ENCODE measurements at regions not wholly inside any gene's neighbourhood (a gene's known extent, or its start where the extent isn't known, plus 50 kb on each side); places are given as distances from the start of the nearest gene placed in this dataset.

DNA sequence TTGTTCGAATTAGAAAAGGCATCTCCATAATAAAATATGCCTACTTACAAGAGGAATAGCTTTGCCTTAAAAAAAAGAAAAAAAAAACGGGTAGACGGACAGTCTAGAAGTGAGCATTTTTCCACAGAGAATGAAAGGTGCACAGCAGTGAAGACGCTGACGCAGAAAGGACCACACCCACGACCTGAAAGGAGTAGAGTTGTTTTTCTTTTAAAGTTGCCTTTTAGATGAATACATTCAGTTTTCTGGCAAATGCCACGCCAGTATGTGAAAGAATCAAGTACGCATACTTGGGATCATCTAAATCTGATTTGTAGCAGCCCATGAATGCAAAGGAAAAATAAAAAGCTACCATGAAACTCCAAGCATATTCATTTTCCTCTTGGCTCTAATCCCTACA is 809.2 kb upstream of the SOX11 start:
- intact Hi-C loops (cut with micrococcal nuclease), result no loop called here
- Histone ChIP-seq H3K4me1 (no peaks in the 10 kb centered on the region), H3K4me3 (no peak overlapping the region), H3K9me3 (replicated peaks) (peaks cover 15% of the 10 kb centered on the region), H3K36me3 (no peaks in the 10 kb centered on the region), H3K27ac (replicated peaks) (no peak overlapping the region), H3K27me3 (ENCODE audit: low read depth) (no peaks in the 10 kb centered on the region)
- TF ChIP-seq, protein P1, sequence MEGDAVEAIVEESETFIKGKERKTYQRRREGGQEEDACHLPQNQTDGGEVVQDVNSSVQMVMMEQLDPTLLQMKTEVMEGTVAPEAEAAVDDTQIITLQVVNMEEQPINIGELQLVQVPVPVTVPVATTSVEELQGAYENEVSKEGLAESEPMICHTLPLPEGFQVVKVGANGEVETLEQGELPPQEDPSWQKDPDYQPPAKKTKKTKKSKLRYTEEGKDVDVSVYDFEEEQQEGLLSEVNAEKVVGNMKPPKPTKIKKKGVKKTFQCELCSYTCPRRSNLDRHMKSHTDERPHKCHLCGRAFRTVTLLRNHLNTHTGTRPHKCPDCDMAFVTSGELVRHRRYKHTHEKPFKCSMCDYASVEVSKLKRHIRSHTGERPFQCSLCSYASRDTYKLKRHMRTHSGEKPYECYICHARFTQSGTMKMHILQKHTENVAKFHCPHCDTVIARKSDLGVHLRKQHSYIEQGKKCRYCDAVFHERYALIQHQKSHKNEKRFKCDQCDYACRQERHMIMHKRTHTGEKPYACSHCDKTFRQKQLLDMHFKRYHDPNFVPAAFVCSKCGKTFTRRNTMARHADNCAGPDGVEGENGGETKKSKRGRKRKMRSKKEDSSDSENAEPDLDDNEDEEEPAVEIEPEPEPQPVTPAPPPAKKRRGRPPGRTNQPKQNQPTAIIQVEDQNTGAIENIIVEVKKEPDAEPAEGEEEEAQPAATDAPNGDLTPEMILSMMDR (IDR thresholded peaks at IDR 0.05; ENCODE audit: borderline replicate concordance), result no peak
- no peak for DNase-seq

DNA sequence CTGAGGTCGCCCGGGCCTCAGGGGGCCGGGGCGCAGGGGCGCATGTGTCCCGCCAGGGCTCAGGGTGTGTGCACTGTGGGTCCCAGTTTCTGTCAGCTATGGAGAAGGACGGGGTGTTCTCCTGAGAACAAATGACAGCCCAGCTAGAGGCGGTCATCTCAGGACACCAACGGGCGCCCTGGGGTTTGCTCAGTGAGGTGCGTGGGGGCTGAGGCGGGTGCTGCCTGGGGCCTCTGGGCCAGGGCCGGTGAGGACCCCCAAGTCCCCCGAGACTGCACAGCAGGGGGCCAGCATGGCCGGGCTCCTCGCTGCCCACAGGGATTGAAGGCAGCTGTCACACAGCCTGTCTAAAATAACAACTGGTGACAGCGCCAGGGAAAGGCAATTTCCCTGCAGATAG is 808.8 kb upstream of the SOX11 start:
- H3K36me3 ChIP-seq, result no peaks in the 10 kb centered on the region
- intact Hi-C loops (cut with micrococcal nuclease), result no loop called here
- H3K4me3 ChIP-seq, result no peak overlapping the region
- peaks cover 15% of the 10 kb centered on the region for H3K9me3 ChIP-seq (replicated peaks)
- no peak for DNase-seq
- H3K4me1 ChIP-seq, result no peaks in the 10 kb centered on the region
- H3K27ac ChIP-seq (replicated peaks), result no peak overlapping the region
- TF ChIP-seq, protein P1 (IDR thresholded peaks at IDR 0.05; ENCODE audit: borderline replicate concordance), result no peak
- H3K27me3 ChIP-seq (ENCODE audit: low read depth), result no peaks in the 10 kb centered on the region

DNA sequence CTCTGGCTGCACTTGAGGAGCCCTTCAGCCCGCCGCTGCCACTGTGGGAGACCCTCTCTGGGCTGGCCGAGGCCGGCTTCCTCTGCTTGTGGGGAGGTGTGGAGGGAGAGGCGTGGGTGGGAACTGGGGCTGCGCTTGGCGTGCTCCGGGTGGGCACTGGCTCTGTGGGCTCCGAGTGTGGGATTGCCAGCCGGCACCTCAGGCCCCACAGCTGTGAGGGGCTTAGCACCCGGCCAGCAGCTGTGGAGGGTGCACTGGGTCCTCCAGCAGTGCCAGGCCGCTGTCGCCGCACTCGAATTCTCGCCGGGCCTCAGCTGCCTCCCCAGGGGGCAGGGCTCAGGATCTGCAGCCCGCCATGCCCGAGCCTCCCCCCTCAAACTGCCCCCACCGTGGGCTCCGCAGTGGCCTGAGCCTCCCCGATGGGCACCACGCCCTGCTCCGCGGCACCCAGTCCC is 808.0 kb upstream of the SOX11 start:
- Histone ChIP-seq H3K27me3 (ENCODE audit: low read depth) (no peaks in the 10 kb centered on the region), H3K36me3 (no peaks in the 10 kb centered on the region), H3K4me1 (no peaks in the 10 kb centered on the region), H3K9me3 (replicated peaks) (peaks cover 15% of the 10 kb centered on the region), H3K27ac (replicated peaks) (no peak overlapping the region), H3K4me3 (no peak overlapping the region)
- DNase-seq, result no peak
- intact Hi-C loops (cut with micrococcal nuclease), result no loop called here
- TF ChIP-seq, protein P1 (IDR thresholded peaks at IDR 0.05; ENCODE audit: borderline replicate concordance), result no peak

DNA sequence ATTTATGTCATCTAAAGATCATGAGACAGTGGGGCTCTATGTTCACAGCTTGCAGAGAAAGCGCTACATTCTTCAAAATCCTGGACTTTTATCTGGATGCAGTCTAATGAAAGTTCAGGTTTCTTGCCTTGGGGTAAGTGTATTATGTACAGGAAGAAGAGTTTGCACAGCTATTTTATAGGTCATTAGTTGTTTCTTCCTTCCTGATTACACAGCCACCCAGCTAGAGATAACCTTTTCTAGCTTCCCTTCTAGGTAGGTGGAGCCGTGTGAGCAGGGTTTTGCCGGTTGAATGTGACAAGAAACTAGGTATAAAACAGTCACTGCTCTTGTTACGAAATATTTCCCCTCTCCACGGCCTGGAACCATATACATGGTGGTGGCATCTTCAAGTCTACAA is 800.8 kb upstream of the SOX11 start:
- H3K4me1 ChIP-seq, result no peaks in the 10 kb centered on the region
- no peak overlapping the region for H3K27ac ChIP-seq (replicated peaks)
- TF ChIP-seq, protein P1 (IDR thresholded peaks at IDR 0.05; ENCODE audit: borderline replicate concordance), result no peak
- H3K9me3 ChIP-seq (replicated peaks), result no peaks in the 10 kb centered on the region
- no peaks in the 10 kb centered on the region for H3K27me3 ChIP-seq (ENCODE audit: low read depth)
- intact Hi-C loops (cut with micrococcal nuclease), result no loop called here
- no peak overlapping the region for H3K4me3 ChIP-seq
- no peaks in the 10 kb centered on the region for H3K36me3 ChIP-seq
- no peak for DNase-seq

DNA sequence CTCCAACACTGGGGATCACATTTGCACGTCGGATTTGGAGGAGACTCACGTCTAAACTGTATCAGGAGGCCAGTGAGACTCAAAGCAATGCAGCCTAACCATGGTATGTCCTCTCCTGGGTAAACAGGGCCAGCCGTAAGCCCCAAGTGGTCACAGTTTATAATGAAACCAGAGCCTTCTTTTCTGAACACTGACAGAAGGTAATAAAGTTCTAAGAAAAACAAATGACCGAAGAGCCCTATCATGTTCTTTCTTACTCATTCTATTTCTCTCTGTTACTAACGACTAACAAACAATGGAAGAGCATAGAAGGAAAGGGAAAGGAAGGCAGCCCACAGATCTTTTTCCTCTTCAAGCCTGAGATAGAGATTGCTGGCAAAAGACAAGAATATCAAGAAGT is 796.8 kb upstream of the SOX11 start:
- Histone ChIP-seq H3K4me1 (no peaks in the 10 kb centered on the region), H3K4me3 (no peak overlapping the region), H3K9me3 (replicated peaks) (no peaks in the 10 kb centered on the region), H3K27me3 (ENCODE audit: low read depth) (no peaks in the 10 kb centered on the region), H3K27ac (replicated peaks) (no peak overlapping the region), H3K36me3 (no peaks in the 10 kb centered on the region)
- DNase-seq, result no peak
- intact Hi-C loops (cut with micrococcal nuclease), result no loop called here
- TF ChIP-seq, protein P1 (IDR thresholded peaks at IDR 0.05; ENCODE audit: borderline replicate concordance), result no peak

DNA sequence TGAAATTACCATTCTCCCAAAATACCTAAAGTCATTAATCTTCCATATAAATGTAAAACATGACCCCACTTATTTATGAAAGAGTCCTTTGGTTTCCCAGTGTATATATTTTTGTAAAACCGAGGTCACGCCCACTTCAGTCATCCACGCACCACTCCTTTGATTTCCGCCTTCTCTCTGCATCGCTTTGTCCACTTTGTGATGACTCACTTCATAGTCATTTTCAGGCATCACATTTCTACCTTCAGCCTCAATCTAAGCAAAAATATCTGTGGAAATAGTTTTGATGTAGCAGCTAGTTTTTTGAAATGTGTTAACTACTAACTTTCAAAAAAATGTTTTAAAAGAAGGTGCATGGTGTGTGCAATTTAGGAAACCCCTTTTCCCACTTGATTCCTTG is 793.5 kb upstream of the SOX11 start:
- H3K27ac ChIP-seq (replicated peaks), result no peak overlapping the region
- TF ChIP-seq, protein P1 (IDR thresholded peaks at IDR 0.05; ENCODE audit: borderline replicate concordance), result no peak
- no peaks in the 10 kb centered on the region for H3K9me3 ChIP-seq (replicated peaks)
- H3K36me3 ChIP-seq, result no peaks in the 10 kb centered on the region
- intact Hi-C loops (cut with micrococcal nuclease), result no loop called here
- H3K4me3 ChIP-seq, result no peak overlapping the region
- no peak for DNase-seq
- peaks cover 13% of the 10 kb centered on the region for H3K27me3 ChIP-seq (ENCODE audit: low read depth)
- no peaks in the 10 kb centered on the region for H3K4me1 ChIP-seq

Measured in left ventricle myocardium inferior (tissue), 1 donor.